IMR-90 (cell line): ENCODE measurements at regions not wholly inside any gene's neighbourhood (a gene's known extent, or its start where the extent isn't known, plus 50 kb on each side); places are given as distances from the start of the nearest gene placed in this dataset.

ENCODE experiments used
- POLR2A ChIP-seq: IDR thresholded peaks from 2 replicates; pipeline ENCODE4 v1.6.1; 2012; ENCODE audit warnings: mild to moderate bottlenecking, low read depth, low read length
- TF ChIP-seq, protein P1 (sequence below): conservative IDR thresholded peaks from 2 replicates; pipeline ENCODE4 v1.5.1; 2012; ENCODE audit warnings: mild to moderate bottlenecking, low read depth, low read length, improper control_type of control experiment

DNA sequence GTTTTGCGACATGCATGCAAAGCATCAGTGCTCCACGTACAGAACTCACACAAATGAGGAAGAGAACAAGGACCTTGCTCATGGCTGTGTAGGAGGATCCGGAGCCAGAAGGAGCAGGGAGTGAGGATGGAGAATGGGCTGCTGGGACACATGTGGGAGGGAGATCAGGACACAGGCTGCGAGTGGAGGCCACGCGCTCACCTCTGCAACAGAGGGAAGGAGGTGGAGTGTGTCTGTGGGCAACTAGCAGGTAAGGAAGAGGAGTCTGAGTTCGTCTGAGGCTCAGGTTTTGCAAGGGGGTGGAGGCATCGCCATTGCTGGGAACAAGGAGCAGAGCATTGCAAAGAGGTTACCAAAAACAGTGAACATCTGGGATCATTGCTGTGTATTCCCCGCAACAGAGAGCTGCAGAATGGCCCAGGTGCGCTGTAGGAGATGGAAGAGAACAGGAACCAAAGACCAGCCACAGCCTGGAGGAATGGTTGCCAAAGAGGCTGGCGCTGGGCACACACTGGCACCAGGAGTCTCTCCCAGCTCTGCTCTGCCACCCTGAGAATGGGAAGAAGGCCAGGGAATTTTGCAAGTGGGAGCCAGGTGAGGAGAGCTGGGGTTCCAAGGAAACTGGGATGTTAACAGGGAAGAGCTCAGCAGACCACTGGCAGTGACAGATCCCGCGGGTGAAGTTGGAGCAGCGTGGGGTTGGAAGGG lies 90.0 kb upstream of the RPS6KA2 start:
- no peak for TF ChIP-seq POLR2A
- TF ChIP-seq, protein P1, sequence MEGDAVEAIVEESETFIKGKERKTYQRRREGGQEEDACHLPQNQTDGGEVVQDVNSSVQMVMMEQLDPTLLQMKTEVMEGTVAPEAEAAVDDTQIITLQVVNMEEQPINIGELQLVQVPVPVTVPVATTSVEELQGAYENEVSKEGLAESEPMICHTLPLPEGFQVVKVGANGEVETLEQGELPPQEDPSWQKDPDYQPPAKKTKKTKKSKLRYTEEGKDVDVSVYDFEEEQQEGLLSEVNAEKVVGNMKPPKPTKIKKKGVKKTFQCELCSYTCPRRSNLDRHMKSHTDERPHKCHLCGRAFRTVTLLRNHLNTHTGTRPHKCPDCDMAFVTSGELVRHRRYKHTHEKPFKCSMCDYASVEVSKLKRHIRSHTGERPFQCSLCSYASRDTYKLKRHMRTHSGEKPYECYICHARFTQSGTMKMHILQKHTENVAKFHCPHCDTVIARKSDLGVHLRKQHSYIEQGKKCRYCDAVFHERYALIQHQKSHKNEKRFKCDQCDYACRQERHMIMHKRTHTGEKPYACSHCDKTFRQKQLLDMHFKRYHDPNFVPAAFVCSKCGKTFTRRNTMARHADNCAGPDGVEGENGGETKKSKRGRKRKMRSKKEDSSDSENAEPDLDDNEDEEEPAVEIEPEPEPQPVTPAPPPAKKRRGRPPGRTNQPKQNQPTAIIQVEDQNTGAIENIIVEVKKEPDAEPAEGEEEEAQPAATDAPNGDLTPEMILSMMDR = no peak
